ENCODE measurements at regions not wholly inside any gene's neighbourhood (a gene's known extent, or its start where the extent isn't known, plus 50 kb on each side); places are given as distances from the start of the nearest gene placed in this dataset.
"Not testable (repeated sequence)": the region's sequence is repeated elsewhere in the genome, so short reads cannot be mapped to it uniquely, and the experiment has no call there.

- no peak for DNase-seq
Observed at GRCh38 chrX:150167482-150168324, 195.4 kb upstream of the MAMLD1 start.

GRCh38 chrX:150182161-150182560 is 181.0 kb upstream of the MAMLD1 start:
- no peak for DNase-seq

- DNase-seq = no peak
Observed at GRCh38 chrX:150184491-150184890, 178.6 kb upstream of the MAMLD1 start.

DNA sequence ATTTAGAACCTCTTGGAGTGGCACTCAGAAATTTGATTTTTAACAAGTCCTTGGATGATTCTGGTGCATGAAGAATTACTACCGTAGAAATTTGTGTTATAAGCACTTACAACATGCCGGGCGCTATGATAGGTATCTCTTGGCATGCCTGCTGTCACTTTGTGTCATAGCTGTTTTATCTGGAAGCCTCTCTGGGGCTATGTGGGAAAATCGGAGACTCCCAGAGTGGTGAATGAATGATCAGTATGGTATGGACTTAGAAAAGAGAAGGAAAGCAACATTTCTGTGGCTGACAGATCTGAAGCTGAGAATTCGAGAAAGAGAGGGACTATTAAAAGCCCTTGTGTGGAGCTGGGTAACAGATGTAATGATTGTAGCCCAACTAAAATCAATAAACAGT is 177.4 kb upstream of the MAMLD1 start:
- no peak for DNase-seq

- no peak for DNase-seq
Observed at GRCh38 chrX:150192816-150193215, 170.3 kb upstream of the MAMLD1 start.

- no peak for DNase-seq
Observed at GRCh38 chrX:150196285-150196684, 166.8 kb upstream of the MAMLD1 start.

- no peak for DNase-seq
Observed at GRCh38 chrX:150197388-150197787, 165.7 kb upstream of the MAMLD1 start.

GRCh38 chrX:150198776-150199175 is 164.3 kb upstream of the MAMLD1 start:
- no peak for DNase-seq

DNA sequence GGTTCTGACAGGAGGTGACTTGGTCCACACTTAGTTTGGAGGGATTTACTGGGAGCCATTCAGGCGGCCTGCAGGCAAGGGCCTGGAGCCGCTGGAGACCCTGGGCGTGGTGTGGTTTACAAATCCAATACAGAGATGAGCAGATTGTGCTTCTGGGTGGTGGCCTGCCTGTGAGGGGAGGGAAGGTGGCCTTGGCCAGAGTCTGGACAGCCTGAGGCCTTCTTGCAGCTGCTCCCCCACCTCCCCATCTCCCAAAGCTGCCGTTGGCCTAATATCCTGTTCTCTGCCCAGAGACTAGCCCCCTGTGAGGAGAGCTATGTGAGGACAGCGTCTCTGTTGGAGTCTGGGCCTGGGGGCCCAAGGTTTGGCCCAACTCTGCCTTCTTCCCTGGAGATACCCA is 163.9 kb upstream of the MAMLD1 start:
- DNase-seq = no peak

DNA sequence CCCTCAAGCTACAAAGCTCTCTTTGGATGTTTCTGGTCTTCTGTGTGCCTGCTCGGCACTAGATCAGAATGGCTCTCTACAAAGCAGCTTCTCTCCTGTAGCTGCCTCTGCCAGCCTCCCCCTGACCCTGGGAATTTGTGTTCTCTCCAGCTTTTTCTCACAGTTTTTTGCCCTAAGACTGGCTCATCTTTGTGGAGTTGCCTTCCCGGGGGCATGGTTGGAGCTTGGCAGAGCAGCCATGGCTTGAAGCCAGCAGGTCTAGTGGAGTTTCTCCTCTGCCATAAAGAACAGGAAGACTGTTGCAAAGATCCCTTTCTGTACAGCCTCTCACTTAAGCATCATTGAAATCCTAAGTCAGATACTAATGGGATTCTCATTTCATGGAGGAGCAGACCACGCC is 163.3 kb upstream of the MAMLD1 start:
- no peak for DNase-seq

- no peak for DNase-seq
Observed at GRCh38 chrX:150200361-150200760, 162.8 kb upstream of the MAMLD1 start.

DNA sequence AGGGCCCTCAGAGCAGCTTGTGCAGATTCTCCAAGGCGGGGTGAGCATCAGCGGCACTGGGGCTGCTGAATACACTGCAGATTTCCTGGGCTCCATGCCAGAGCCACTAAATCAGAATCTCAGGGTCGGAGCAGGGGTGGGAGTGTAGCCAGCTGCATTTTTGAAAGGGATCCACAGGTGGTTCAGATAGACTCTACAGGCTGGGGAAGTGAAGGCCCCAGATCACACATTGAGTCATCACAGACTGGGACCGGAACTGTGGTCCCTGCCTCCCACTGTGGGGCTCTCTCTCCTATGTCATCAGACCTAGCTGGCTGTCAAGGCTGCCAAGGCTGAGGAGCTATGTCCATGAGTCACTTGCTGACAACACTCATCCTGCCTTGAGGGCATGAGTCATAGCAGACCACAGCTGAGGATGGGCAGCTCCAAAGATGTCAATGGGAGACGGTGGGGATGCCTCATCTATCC is 162.3 kb upstream of the MAMLD1 start:
- DNase-seq = peak; percentile 90 to 95 (median 92)

DNA sequence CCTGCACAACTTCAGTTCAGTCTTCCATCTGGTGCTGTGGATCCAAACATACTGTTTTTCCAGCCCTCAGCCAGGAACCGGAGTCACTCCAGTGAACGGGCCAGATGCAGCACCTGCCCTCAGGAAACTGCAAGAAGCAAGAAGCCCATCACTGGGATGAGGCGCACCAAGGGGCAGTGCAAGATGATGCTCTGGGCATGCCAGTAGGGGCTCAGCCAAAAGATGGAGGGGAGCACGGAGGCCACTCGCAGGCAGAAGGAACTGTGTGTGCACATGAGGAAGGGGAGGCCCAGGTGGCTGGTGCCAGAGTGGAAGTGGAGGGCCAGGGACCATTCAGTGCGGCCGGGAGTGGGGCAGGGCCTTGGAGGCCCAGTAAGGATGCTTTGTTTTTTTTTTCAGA is 161.7 kb upstream of the MAMLD1 start:
- DNase-seq = no peak

GRCh38 chrX:150201841-150202240 is 161.3 kb upstream of the MAMLD1 start:
- no peak for DNase-seq

GRCh38 chrX:150202641-150203247 is 160.4 kb upstream of the MAMLD1 start:
- DNase-seq = peak; percentile 76 to 89 (median 86)

DNA sequence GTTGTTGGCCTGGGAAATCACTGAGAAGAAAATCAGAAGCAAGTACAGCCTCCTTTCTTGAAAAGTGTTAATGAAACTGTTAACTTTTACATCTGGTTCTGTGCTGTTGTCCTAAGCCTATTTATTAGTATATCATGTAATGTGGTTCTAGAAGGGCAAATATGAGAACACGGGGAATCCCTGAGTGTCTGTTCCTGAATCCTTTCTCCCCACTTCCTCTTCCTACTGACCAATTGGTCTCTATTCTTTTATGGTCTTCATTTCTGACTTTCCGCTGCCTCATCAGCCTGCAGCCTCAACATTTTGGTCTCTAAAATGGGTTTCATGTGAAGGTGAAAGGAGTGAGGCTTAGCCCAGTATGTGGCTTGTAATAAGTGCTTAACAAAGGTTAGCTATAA is 159.9 kb upstream of the MAMLD1 start:
- peak; percentile 65 to 85 (median 79) for DNase-seq

DNA sequence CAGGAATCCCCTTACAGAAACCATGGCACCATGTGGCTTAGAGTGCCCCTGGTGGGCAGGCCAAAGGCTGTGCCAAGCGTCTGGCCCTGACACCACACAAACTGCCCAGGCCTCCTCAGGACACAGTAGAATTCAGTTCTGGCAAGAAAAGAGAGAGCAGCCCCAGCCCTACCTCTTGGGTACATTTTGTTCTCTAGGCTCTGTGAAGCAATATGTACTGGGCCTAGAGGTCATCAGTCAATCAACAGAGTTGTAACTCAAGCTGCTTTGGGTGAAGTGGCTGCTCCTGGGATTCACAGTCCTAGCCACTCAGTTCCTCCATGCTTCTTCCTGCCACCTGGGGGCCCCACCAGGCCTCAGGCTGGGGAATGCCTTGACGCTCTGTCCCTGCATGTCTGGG is 158.1 kb upstream of the MAMLD1 start:
- peak in 2 of 3 donors; percentile 15 for DNase-seq

DNA sequence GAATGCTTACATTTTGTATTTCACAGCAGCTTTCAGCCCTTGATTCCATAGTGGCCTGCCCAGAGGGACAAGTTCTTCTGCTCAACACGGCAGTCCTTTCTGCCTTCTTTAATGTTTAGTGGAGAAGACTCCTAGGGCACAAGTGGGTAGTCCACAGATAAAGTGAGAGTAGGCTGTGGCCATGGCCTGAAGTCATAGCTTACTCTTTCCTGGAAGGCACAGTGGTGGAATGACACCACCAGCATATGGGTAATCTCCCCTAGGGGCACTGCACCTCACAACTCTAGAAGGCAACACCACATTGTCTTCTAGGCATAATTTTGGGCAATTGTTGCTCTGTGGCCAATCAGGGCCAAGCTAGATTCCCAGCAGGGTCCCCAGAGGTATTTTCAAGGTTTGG is 155.4 kb upstream of the MAMLD1 start:
- no peak for DNase-seq

GRCh38 chrX:150211988-150212387 is 151.1 kb upstream of the MAMLD1 start:
- DNase-seq = no peak

DNA sequence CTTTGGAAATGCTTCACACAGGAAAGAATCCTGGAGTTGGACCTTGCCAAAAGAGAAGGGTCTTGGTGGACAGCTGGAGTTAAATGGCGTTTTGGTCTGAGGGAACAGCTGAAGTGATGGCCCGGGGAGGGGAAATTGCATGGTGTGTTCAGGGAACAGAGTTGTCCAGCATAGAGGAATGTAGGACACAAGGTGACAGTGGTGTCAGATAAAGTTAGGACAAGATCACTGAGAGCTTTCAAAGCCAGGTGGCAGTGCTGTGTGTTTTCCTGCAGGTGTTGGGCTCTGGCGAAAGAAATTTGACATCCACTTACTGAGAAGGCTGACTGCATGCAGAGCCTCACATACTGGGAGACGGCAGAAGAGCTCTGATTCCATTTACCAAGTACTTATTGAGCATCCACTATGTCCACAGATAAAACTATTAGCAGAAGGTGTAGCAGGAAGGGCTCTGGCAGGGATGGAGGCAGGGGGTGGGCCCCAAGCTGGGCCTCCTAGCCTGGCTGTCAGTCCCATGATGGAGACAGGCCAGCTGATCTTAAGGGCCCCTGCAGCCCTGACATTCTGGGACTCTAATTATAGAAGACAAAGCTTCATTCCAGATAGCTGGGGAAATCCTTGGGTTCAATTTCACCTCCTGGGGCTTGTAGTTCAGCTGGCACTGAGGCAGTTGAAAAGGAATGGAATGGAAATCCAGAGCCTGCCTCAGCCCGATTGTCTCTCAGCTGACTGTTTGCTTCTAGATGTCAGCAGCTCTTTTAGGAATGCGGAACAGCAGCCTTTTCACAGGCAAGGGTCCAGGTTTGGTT is 150.2 kb upstream of the MAMLD1 start:
- no peak for DNase-seq

GRCh38 chrX:150213481-150214030 is 149.6 kb upstream of the MAMLD1 start:
- DNase-seq = no peak

DNA sequence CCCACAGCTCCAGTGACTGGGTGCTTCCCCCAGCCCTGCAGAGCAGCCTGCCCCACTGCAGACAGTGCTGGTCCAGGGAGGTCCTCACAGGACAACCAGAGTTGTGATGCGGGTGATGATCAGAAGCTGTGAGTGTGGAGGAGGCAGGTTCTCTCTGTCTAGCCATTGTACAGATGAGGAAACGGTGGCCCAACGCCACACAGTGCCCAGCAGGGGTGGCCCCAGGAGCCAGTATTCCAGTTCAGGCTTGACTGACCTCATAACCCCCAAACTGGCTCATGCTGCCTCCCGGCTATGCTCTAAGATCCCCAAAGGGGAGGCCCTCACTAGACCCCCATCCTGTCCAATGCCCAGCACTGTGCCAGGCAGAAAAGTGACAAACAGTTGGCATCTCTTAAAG is 147.1 kb upstream of the MAMLD1 start:
- not testable (repeated sequence) for DNase-seq

- no peak for DNase-seq
Observed at GRCh38 chrX:150216716-150217115, 146.4 kb upstream of the MAMLD1 start.

Data from suppressor macrophage treated with lipopolysaccharide for 1 hour (primary cell).